HL-60 (cell line): ENCODE measurements at regions not wholly inside any gene's neighbourhood (a gene's known extent, or its start where the extent isn't known, plus 50 kb on each side); places are given as distances from the start of the nearest gene placed in this dataset.

Experiments
- DNase-seq, 2 experiments: peaks; one replicate each; pipeline ENCODE4 v3.0.0-alpha.2; 2010 to 2020; ENCODE audit warnings: low read depth in 1 of 2, low spot score in 1 of 2
- H3K27ac ChIP-seq: fragments of 250-450 bp; sonication (Bioruptor Pico); replicated peaks from 2 replicates; pipeline ENCODE4 v1.5.1; 2020; ENCODE audit warnings: mild to moderate bottlenecking, moderate library complexity
- H3K27me3 ChIP-seq: fragments of 250-450 bp; sonication (Bioruptor Pico); 2 replicates; pipeline ENCODE4 v1.5.1; 2021; ENCODE audit warnings: mild to moderate bottlenecking, moderate library complexity; ENCODE audit not compliant: insufficient read depth, poor library complexity, severe bottlenecking
- H3K4me3 ChIP-seq: replicated peaks from 2 replicates; pipeline ENCODE4 v1.5.1; 2011; ENCODE audit warnings: mild to moderate bottlenecking, control low read depth, low read length; ENCODE audit not compliant: insufficient read depth
- GABPA ChIP-seq: IDR thresholded peaks from 2 replicates; pipeline ENCODE4 v1.6.1; 2012; ENCODE audit warnings: low read depth
- POLR2AphosphoS5 ChIP-seq: IDR thresholded peaks from 2 replicates; pipeline ENCODE4 v1.6.1; 2012; ENCODE audit warnings: low read depth
- SPI1 ChIP-seq: IDR thresholded peaks from 2 replicates; pipeline ENCODE4 v1.6.1; 2012; ENCODE audit warnings: low read depth, mild to moderate bottlenecking, borderline replicate concordance
- TF ChIP-seq, protein P1 (sequence below): IDR thresholded peaks from 2 replicates; pipeline ENCODE4 v1.6.1; 2012; ENCODE audit warnings: low read depth; ENCODE audit not compliant: insufficient replicate concordance
- TF ChIP-seq, protein P2 (sequence below): IDR thresholded peaks from one replicate; pipeline ENCODE4 v1.5.1; 2011; ENCODE audit warnings: low read length, control low read depth, inconsistent platforms; ENCODE audit not compliant: insufficient read depth

DNA sequence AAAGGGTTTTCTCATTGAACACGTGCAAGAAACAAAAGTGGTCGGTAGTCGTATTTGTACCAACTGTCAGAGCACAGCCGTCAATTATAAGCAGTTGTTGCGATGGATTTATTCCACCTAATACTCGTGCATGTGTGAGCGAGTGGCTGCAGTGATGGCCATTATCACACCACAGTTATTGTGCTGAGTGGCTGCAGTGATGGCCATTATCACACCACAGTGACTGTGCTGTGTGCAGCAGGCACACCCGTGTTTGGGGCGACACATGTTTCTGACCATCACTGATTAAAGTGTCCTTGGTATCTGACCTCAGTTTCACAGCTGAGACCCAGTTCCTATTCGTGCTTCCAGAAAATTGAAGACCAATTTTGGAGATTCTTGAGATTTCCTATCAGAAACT, 142.9 kb upstream of the PFKP start:
- DNase-seq: no peak
- H3K27ac ChIP-seq: no peak overlapping the region
- TF ChIP-seq POLR2AphosphoS5 (no peak), SPI1 (no peak), GABPA (no peak)

DNA sequence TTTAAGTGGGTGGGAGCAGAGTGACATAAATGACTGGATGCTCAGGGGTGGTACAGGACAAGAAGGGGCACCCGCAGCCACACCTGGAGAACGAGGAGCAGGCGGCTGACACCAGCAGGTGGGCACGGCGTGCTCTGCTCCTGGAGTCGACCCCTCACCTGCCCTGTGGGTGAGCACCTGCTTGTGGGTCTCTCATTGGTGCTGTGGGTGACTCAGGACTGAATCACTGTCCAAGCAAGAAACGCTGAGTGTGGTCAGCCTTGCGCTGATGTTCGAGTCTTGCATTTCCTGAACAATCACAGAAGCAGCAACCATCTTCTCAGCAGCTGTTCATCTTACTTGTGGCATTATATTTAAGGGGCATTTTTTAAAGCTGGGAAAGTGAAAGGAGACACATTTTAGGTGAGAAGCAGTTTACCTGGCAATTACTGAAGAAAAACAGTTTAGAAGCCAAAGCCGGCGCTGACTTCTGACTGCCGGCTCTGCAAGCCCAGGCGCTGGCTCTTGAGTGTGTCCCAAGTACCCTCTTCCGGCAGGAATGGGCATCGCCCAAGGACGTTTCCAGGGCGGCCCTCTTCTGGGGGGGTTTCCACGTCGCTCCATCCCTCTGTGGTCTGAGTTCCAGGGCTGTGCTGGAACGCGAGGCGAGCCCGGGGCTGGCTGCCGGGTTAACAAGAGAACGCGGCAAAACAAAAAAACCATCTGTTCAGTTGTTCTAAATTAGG, 145.2 kb upstream of the PFKP start:
- Histone ChIP-seq H3K4me3 (no peak overlapping the region), H3K27ac (no peak overlapping the region), H3K27me3 (no peaks in the 10 kb centered on the region)
- TF ChIP-seq, protein P1, sequence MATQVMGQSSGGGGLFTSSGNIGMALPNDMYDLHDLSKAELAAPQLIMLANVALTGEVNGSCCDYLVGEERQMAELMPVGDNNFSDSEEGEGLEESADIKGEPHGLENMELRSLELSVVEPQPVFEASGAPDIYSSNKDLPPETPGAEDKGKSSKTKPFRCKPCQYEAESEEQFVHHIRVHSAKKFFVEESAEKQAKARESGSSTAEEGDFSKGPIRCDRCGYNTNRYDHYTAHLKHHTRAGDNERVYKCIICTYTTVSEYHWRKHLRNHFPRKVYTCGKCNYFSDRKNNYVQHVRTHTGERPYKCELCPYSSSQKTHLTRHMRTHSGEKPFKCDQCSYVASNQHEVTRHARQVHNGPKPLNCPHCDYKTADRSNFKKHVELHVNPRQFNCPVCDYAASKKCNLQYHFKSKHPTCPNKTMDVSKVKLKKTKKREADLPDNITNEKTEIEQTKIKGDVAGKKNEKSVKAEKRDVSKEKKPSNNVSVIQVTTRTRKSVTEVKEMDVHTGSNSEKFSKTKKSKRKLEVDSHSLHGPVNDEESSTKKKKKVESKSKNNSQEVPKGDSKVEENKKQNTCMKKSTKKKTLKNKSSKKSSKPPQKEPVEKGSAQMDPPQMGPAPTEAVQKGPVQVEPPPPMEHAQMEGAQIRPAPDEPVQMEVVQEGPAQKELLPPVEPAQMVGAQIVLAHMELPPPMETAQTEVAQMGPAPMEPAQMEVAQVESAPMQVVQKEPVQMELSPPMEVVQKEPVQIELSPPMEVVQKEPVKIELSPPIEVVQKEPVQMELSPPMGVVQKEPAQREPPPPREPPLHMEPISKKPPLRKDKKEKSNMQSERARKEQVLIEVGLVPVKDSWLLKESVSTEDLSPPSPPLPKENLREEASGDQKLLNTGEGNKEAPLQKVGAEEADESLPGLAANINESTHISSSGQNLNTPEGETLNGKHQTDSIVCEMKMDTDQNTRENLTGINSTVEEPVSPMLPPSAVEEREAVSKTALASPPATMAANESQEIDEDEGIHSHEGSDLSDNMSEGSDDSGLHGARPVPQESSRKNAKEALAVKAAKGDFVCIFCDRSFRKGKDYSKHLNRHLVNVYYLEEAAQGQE: no peak
- TF ChIP-seq SPI1 (no peak), POLR2AphosphoS5 (no peak), GABPA (no peak)
- TF ChIP-seq, protein P2, sequence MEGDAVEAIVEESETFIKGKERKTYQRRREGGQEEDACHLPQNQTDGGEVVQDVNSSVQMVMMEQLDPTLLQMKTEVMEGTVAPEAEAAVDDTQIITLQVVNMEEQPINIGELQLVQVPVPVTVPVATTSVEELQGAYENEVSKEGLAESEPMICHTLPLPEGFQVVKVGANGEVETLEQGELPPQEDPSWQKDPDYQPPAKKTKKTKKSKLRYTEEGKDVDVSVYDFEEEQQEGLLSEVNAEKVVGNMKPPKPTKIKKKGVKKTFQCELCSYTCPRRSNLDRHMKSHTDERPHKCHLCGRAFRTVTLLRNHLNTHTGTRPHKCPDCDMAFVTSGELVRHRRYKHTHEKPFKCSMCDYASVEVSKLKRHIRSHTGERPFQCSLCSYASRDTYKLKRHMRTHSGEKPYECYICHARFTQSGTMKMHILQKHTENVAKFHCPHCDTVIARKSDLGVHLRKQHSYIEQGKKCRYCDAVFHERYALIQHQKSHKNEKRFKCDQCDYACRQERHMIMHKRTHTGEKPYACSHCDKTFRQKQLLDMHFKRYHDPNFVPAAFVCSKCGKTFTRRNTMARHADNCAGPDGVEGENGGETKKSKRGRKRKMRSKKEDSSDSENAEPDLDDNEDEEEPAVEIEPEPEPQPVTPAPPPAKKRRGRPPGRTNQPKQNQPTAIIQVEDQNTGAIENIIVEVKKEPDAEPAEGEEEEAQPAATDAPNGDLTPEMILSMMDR: no peak
- no peak for DNase-seq

More for the DNA sequence above, 142.9 kb upstream of the PFKP start:
- Histone ChIP-seq H3K4me3 (no peak overlapping the region), H3K27me3 (no peaks in the 10 kb centered on the region)

DNA sequence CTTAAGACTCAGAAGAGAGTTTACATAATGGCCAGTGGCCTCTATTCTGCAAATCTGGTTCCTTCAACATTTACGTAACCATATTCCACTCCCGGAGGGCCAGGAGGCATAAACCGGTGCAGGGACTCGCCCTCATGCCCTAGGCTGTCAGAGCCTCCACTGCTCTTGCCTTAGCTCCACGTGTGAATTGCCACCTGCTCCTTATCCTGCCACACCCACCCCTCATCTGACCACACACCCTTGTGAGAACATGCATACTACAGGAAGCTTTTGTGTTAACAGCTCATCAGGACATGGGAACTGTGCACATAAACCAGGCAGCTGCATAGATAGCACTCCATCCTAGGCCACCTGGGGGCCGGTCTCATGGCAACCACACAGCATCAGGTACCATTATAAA, 146.7 kb upstream of the PFKP start:
- H3K27ac ChIP-seq: no peak overlapping the region
- DNase-seq: no peak
- H3K27me3 ChIP-seq: no peaks in the 10 kb centered on the region
- no peak overlapping the region for H3K4me3 ChIP-seq
- TF ChIP-seq, protein P1: no peak
- TF ChIP-seq, protein P2: no peak
- TF ChIP-seq POLR2AphosphoS5 (no peak), GABPA (no peak), SPI1 (no peak)

DNA sequence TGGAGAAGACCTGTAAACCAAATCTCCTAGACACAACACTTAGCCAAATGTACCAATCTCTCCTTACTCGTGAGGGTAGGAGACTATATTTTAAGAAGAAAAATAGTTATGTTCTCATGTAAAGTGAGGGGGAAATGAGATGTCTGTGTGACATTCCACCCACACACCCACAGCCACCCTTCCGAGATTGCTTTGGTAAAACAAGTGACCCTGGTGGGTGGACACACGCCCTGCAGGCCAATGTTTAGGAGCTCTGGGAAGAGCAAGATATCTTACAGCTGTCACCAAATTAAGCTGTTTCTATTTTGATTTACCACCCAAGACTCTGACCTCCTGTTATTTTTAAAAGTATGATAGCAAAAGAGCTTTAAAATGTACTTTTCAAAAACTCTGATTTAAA, 147.2 kb upstream of the PFKP start:
- H3K4me3 ChIP-seq: no peak overlapping the region
- no peak for TF ChIP-seq GABPA
- TF ChIP-seq, protein P2: no peak
- H3K27me3 ChIP-seq: no peaks in the 10 kb centered on the region
- H3K27ac ChIP-seq: no peak overlapping the region
- DNase-seq: no peak
